Mesenchymal stem cell (in vitro differentiated cells and primary cell): ENCODE measurements at regions not wholly inside any gene's neighbourhood (a gene's known extent, or its start where the extent isn't known, plus 50 kb on each side); places are given as distances from the start of the nearest gene placed in this dataset.

ENCODE experiments used
- DNase-seq: peaks from one replicate; pipeline ENCODE4 v3.0.0-alpha.2; 2013
- H2AFZ ChIP-seq: one replicate; pipeline ENCODE4 v1.6.1; 2013; ENCODE audit warnings: low read depth, mild to moderate bottlenecking, control low read depth, inconsistent platforms, low read length, moderate library complexity
- H2AK5ac ChIP-seq: 2 replicates; pipeline ENCODE4 v1.6.1; 2013; ENCODE audit warnings: low read length, moderate library complexity, mild to moderate bottlenecking, inconsistent platforms; ENCODE audit not compliant: severe bottlenecking
- H2BK120ac ChIP-seq: one replicate; pipeline ENCODE4 v1.6.1; 2013; ENCODE audit warnings: low read depth, mild to moderate bottlenecking, inconsistent platforms, low read length, moderate library complexity
- H2BK12ac ChIP-seq, 2 experiments: one replicate each; pipeline ENCODE4 v1.6.1; 2013; ENCODE audit warnings: inconsistent platforms in 2 of 2, low read length in 2 of 2, mild to moderate bottlenecking in 2 of 2, moderate library complexity in 2 of 2, control low read depth in 1 of 2
- H2BK15ac ChIP-seq: one replicate; pipeline ENCODE4 v1.6.1; 2013; ENCODE audit warnings: mild to moderate bottlenecking, low read depth, inconsistent platforms; ENCODE audit not compliant: poor library complexity, severe bottlenecking
- H2BK5ac ChIP-seq: 2 replicates; pipeline ENCODE4 v1.6.1; 2013; ENCODE audit warnings: low read depth, mild to moderate bottlenecking, low read length, control low read depth, inconsistent platforms; ENCODE audit not compliant: poor library complexity, severe bottlenecking
- H3K14ac ChIP-seq, 2 experiments: one replicate each; pipeline ENCODE4 v1.6.1; 2013; ENCODE audit warnings: inconsistent platforms in 2 of 2, low read length in 2 of 2, control low read depth in 1 of 2, mild to moderate bottlenecking in 1 of 2, moderate library complexity in 1 of 2
- H3K18ac ChIP-seq, 2 experiments: one replicate each; pipeline ENCODE4 v1.6.1; 2013; ENCODE audit warnings: inconsistent platforms in 2 of 2, low read length in 2 of 2, control low read depth in 1 of 2, low read depth in 1 of 2, mild to moderate bottlenecking in 1 of 2
- H3K23ac ChIP-seq, 2 experiments: one replicate each; pipeline ENCODE4 v1.6.1; 2013; ENCODE audit warnings: inconsistent platforms in 2 of 2, low read length in 2 of 2, mild to moderate bottlenecking in 2 of 2, moderate library complexity in 2 of 2, control low read depth in 1 of 2
- H3K27ac ChIP-seq: 2 replicates; pipeline ENCODE4 v1.5.1; 2013; ENCODE audit warnings: mild to moderate bottlenecking, moderate library complexity, low read length, control low read depth, inconsistent platforms; ENCODE audit not compliant: poor library complexity, severe bottlenecking
- H3K27me3 ChIP-seq, 2 experiments: 2 replicates each; pipeline versions ENCODE4 v1.6.1 to v1.7.0; 2013; ENCODE audit warnings: low read length in 2 of 2, mild to moderate bottlenecking in 2 of 2, moderate library complexity in 2 of 2, control low read depth in 1 of 2, inconsistent platforms in 1 of 2; ENCODE audit not compliant: control insufficient read depth in 1 of 2, insufficient read depth in 1 of 2
- H3K36me3 ChIP-seq, 2 experiments: 2 replicates each; pipeline versions ENCODE4 v1.6.1 to v1.7.0; 2013; ENCODE audit warnings: low read length in 2 of 2, control low read depth in 1 of 2, inconsistent platforms in 1 of 2, low read depth in 1 of 2, mild to moderate bottlenecking in 1 of 2; ENCODE audit not compliant: insufficient read depth in 2 of 2, control insufficient read depth in 1 of 2
- H3K4ac ChIP-seq, 2 experiments: one replicate each; pipeline ENCODE4 v1.6.1; 2013; ENCODE audit warnings: inconsistent platforms in 2 of 2, low read length in 2 of 2, mild to moderate bottlenecking in 2 of 2, moderate library complexity in 2 of 2, control low read depth in 1 of 2, low read depth in 1 of 2
- H3K4me1 ChIP-seq: 2 replicates; pipeline ENCODE4 v1.6.1; 2013; ENCODE audit warnings: low read depth, low read length, control low read depth; ENCODE audit not compliant: control insufficient read depth, insufficient read depth
- H3K4me2 ChIP-seq: 2 replicates; pipeline ENCODE4 v1.6.1; 2013; ENCODE audit warnings: low read length, mild to moderate bottlenecking, inconsistent platforms; ENCODE audit not compliant: poor library complexity, severe bottlenecking
- H3K4me3 ChIP-seq, 2 experiments: 2 replicates each; pipeline versions ENCODE4 v1.5.1 to v1.7.0; 2013; ENCODE audit warnings: low read length in 2 of 2, mild to moderate bottlenecking in 2 of 2, control low read depth in 1 of 2, low read depth in 1 of 2; ENCODE audit not compliant: insufficient read depth in 1 of 2
- H3K79me1 ChIP-seq: replicated peaks from 2 replicates; pipeline ENCODE4 v1.6.1; 2013; ENCODE audit warnings: mild to moderate bottlenecking, control low read depth, low read length, inconsistent platforms; ENCODE audit not compliant: poor library complexity, severe bottlenecking
- H3K9ac ChIP-seq: 2 replicates; pipeline ENCODE4 v1.7.0; 2013; ENCODE audit warnings: mild to moderate bottlenecking, low read length, moderate library complexity
- H3K9me3 ChIP-seq: 2 replicates; pipeline ENCODE4 v1.7.0; 2013; ENCODE audit warnings: mild to moderate bottlenecking, low read length; ENCODE audit not compliant: control insufficient read depth
- H4K8ac ChIP-seq: one replicate; pipeline ENCODE4 v1.6.1; 2013; ENCODE audit warnings: inconsistent platforms, mild to moderate bottlenecking, low read length, moderate library complexity
- H4K91ac ChIP-seq: one replicate; pipeline ENCODE4 v1.6.1; 2013; ENCODE audit warnings: mild to moderate bottlenecking, low read length, inconsistent platforms
- WGBS: methylation state at CpG from one replicate; pipeline ENCODE4 v1.1.7; 2013; ENCODE audit warnings: mixed read lengths; 5-methylcytosine and 5-hydroxymethylcytosine counted together

GRCh38 chrX:87105131-87105530 lies 412.5 kb upstream of the KLHL4 start:
- H3K4me3 ChIP-seq = no peak overlapping the region
- H4K8ac ChIP-seq = no peak overlapping the region
- no peak overlapping the region for H2BK5ac ChIP-seq
- H3K79me1 ChIP-seq = no peaks in the 10 kb centered on the region
- H3K4me1 ChIP-seq = no peaks in the 10 kb centered on the region
- H3K27me3 ChIP-seq = no peaks in the 10 kb centered on the region
- DNase-seq = no peak
- no peak overlapping the region for H2AK5ac ChIP-seq
- no peak overlapping the region for H2BK120ac ChIP-seq
- H2AFZ ChIP-seq = no peak overlapping the region
- H3K4me2 ChIP-seq = no peak overlapping the region
- no CpG with 5 or more reads among the region's 1 CpG for WGBS
- no peak overlapping the region for H4K91ac ChIP-seq
- H3K14ac ChIP-seq = no peak overlapping the region
- H3K23ac ChIP-seq = no peak overlapping the region
- H3K18ac ChIP-seq = no peak overlapping the region
- H3K9ac ChIP-seq = no peak overlapping the region
- H3K36me3 ChIP-seq = no peaks in the 10 kb centered on the region
- H2BK12ac ChIP-seq = no peak overlapping the region
- H3K4ac ChIP-seq = no peak overlapping the region
- no peak overlapping the region for H3K27ac ChIP-seq
- H2BK15ac ChIP-seq = no peak overlapping the region
- no peaks in the 10 kb centered on the region for H3K9me3 ChIP-seq

DNA sequence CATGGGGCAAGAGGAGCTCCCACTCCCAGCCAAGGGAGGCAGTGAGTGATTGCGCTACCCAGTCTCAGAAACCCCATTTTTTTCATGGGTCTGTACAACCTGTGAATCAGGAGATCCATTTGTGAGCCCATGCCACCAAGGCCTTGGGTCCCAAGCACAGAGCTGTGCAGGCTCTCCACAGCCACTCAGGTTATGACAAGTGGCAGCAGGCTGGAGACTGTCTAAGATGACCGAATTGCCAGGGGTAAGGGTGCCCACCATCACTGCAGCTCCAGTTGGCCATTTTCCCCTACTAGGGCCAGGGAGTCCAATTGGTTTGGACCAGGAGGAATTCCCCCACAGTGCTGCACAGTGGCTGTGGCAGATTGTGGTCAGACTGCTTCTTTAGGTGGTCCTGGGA lies 407.5 kb upstream of the KLHL4 start:
- Histone ChIP-seq H4K8ac (no peak overlapping the region), H2AFZ (no peak overlapping the region), H3K79me1 (no peaks in the 10 kb centered on the region), H2BK15ac (no peak overlapping the region), H3K27me3 (no peaks in the 10 kb centered on the region), H3K4me3 (no peak overlapping the region), H2AK5ac (no peak overlapping the region), H2BK12ac (no peak overlapping the region), H3K9ac (no peak overlapping the region), H2BK120ac (no peak overlapping the region), H3K14ac (no peak overlapping the region), H3K18ac (no peak overlapping the region), H3K9me3 (no peaks in the 10 kb centered on the region), H3K23ac (no peak overlapping the region), H3K4me2 (no peak overlapping the region), H3K36me3 (no peaks in the 10 kb centered on the region), H3K4me1 (no peaks in the 10 kb centered on the region), H3K4ac (no peak overlapping the region), H3K27ac (no peak overlapping the region), H2BK5ac (no peak overlapping the region), H4K91ac (no peak overlapping the region)
- no peak for DNase-seq
- WGBS = 67% methylated on average over 2 of the region's 2 CpGs

GRCh38 chrX:87140800-87141483 lies 376.7 kb upstream of the KLHL4 start:
- no peak overlapping the region for H3K4ac ChIP-seq
- H4K8ac ChIP-seq = no peak overlapping the region
- H2AFZ ChIP-seq = no peak overlapping the region
- H3K36me3 ChIP-seq = no peaks in the 10 kb centered on the region
- H3K9me3 ChIP-seq = no peaks in the 10 kb centered on the region
- H2BK120ac ChIP-seq = no peak overlapping the region
- H4K91ac ChIP-seq = no peak overlapping the region
- no peak overlapping the region for H3K4me3 ChIP-seq
- H3K18ac ChIP-seq = no peak overlapping the region
- H2BK5ac ChIP-seq = no peak overlapping the region
- H3K27ac ChIP-seq = no peak overlapping the region
- H3K4me2 ChIP-seq = no peak overlapping the region
- H2BK15ac ChIP-seq = no peak overlapping the region
- 87% methylated on average over 11 of the region's 18 CpGs for WGBS
- no peak overlapping the region for H3K9ac ChIP-seq
- H3K4me1 ChIP-seq = no peaks in the 10 kb centered on the region
- no peak overlapping the region for H3K14ac ChIP-seq
- no peak overlapping the region for H2BK12ac ChIP-seq
- no peaks in the 10 kb centered on the region for H3K27me3 ChIP-seq
- H3K23ac ChIP-seq = no peak overlapping the region
- no peak for DNase-seq
- no peaks in the 10 kb centered on the region for H3K79me1 ChIP-seq
- H2AK5ac ChIP-seq = no peak overlapping the region

DNA sequence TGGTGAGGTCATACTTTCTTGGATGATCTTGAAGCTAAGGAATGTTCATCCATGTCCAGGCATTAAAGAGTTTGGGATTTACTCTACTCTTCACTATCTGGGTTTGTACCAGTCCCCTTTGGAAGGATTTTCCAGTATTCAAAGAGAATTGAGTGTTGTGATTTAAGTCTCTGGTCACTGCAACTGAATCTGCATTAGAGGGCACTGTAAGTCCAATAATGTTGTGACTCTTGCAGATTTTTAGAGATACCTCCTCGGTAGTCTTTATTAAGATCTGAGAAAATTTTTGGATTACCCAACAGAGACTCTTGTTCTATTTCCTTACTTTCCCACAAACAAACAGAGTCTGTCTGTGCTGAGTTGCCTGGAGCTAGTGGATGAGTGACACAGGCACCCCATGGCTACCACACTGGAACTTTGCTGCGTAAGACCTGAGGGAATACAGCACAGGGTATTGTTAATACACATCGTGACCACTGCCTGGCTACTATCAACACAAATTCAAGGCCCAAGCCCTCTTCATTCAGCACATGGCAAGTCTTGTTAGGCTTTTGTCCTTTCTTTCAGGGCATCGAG lies 357.1 kb upstream of the KLHL4 start:
- Histone ChIP-seq H3K4me2 (no peak overlapping the region), H3K4me1 (no peaks in the 10 kb centered on the region), H2BK5ac (no peak overlapping the region), H3K27me3 (no peaks in the 10 kb centered on the region), H2BK15ac (no peak overlapping the region), H4K91ac (no peak overlapping the region), H4K8ac (no peak overlapping the region), H3K18ac (no peak overlapping the region), H3K14ac (no peak overlapping the region), H2AK5ac (no peak overlapping the region), H3K23ac (no peak overlapping the region), H3K27ac (no peak overlapping the region), H2BK12ac (no peak overlapping the region), H3K79me1 (no peaks in the 10 kb centered on the region), H3K4me3 (no peak overlapping the region), H2AFZ (no peak overlapping the region), H3K9ac (no peak overlapping the region), H3K4ac (no peak overlapping the region), H2BK120ac (no peak overlapping the region), H3K36me3 (no peaks in the 10 kb centered on the region), H3K9me3 (peaks cover 29% of the 10 kb centered on the region)
- DNase-seq = no peak
- WGBS = 61% methylated on average over 3 of the region's 4 CpGs
